ENCODE measurements at regions not wholly inside any gene's neighbourhood (a gene's known extent, or its start where the extent isn't known, plus 50 kb on each side); places are given as distances from the start of the nearest gene placed in this dataset.
"Not testable (repeated sequence)": the region's sequence is repeated elsewhere in the genome, so short reads cannot be mapped to it uniquely, and the experiment has no call there.

DNA sequence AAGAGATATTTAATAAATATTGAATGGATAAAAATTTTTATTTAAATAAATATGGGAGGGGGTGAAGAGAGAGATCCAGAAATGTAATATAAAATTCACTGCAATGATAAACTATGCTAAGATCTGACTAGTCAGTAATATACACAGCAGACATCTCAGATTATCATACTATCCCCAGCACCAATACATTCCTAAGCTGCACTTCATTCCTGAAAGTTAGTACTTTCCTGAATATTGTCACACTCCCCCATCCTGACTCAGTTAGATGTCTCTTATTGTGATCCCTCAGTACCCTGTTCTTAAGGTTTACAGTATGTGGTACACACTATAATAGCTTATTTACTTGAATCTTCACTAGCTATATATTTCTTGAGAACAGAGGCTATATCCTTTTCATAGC is 88.3 kb upstream of the KCNQ5 start:
- no peak for DNase-seq (ENCODE audit: low read depth, low spot score)

DNA sequence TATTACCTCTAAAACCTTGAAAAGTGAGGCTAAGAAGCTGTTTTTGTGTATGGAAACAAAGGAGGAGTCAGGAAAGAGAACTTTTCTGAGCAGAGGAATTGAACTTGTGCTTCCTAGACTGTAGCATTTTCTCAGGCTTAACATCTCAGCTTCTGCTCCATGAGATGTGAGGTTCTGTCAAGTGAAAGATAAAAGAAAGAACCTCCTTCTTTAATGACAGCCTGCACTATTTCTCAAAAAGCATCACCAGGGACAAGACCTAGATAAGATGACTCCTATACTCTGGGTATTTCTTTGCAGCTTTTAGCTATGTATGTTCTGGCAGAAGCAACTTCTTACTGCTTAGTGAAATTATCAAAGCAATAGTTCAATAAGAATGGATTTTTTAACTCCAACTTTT is 87.6 kb upstream of the KCNQ5 start:
- no peak for DNase-seq (ENCODE audit: low read depth, low spot score)

DNA sequence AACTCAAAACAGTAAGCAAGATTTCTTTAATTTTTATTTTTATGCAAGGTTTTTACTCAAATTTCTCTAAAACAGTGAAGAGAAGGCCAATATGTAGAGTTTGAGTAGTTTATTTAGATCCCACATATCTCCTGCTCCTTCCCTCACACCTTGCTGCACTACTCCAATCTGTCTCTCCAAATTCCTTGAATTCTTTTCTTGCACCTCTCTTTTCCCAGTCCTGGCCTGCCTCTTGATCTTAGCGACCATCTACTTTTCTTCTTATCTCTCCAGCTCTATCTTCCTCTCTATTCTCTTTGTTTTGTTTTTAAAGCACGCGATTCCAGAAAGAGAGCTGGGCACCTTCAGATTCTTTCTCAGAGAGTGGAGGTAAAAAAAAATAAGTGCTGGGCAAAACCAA is 86.7 kb upstream of the KCNQ5 start:
- DNase-seq (ENCODE audit: low read depth, low spot score): no peak

DNA sequence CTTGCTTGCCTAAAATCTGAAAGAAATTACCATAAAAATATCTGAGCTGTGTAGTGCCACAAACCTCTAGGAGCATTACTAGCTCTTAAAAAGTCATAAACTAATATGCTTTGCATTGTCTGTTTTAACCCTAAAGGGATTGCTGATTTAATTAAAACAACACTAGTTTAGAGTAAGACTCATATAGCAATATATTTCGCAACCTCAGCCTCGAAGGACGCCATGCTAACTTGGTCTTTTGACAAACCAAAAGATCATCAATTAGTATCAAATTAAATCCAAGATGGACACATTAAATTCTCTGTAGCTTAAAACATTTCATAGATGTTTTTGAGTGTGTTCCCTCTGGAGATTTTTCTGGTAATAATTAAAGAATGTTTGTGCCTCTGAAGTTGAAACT is 74.8 kb upstream of the KCNQ5 start:
- DNase-seq (ENCODE audit: low read depth, low spot score): no peak

DNA sequence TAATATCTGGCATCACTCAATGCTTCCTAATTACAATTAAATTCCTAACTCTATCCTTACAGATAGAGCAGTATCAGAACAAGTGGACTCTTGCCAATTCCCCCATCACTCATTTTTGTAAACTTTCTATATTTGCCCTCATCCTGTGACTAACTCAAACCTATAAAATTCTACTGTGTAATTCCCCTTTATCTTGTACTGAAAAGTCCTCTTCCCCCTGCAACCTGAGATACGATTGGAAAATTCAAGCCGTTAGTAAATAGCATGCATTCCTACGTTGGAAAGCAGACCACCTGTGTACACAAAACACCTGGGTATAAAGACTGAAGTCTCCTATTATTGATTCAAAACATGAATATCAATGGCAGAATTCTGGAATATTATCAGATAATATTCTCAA is 70.4 kb upstream of the KCNQ5 start:
- no peak for DNase-seq (ENCODE audit: low read depth, low spot score)

DNA sequence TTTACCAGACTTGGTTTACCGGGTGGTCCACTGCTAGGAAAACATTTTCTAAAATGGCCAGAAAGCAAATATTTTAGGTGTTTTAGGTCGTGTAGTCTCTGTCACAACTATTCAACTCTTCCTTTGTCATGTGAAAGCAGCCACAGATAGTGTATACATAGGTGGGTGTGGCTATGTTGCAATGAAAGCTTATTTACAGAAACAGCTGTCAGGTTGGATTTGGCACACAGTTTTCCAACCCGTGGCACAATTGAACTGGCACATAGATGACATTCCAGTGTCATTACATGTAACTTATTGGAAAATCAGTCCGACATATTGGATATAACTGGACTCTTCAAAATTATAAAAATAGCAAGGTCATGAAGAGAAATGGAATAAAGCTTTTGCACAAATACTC is 68.9 kb upstream of the KCNQ5 start:
- DNase-seq (ENCODE audit: low read depth, low spot score): no peak

DNA sequence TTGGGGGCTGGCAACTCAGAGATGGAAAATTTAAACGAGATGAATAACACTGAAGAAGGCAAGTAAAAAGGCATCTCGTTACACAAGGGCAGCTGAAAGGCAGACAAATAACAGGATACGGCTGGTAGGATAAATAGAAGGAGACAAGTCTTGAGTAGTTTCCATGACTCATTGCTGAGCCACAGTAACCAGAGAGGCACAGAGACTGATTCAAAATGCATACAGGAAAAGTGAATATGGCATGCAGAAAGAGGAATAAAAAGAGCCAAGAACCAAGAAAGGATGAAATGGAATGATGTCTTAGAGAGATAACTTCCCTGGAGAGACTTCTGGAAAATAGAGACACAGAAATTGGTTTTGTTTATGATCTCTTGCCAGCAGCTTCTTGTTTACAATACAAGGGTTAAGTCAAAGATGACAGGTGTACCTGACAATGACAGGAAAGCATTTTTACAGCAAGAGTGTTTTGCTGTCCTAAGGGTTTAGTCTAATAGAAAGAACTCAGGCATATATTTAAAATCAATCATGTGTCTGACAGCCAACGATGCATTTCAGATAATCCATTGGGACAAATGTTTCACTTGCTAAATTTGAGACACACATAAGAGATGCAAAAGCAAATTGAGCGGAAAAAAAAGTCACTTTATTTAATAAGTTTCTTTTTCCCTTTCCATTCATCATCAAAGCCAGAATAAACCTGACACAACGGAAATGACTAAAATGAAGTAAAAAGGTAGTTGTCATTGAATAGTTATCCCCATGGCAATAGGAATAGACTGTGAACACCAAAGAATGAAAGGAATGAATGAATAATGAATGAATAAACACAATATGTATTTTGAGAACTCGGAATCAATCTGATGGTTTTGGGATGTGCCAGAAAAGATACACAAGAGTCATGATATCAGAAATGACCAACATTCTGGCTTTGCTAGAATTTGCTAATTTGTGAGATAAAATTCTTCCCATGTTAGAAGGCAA is 68.0 kb upstream of the KCNQ5 start:
- DNase-seq (ENCODE audit: low read depth, low spot score): peak; percentile 30

DNA sequence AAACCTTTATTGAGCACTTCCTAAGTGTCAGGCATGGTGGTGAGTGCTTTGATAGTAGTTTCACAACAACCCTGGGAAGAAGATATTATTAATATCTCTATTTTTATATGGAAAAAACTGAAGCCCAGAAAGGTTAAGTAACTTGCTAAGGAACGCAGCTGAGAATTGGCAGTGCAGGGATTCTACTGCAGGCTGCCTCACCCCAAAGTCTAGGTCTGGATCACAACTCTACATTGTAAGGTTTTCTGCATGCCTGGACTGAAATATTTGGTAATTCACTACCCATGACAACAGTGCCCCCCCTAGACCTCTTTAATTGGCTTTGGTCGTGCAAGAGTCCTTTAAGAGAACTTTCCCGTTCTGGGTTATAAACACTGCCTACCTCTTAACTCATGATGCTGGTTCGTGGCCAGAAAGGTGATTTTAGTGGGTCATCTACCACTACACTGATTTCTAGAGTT is 67.1 kb upstream of the KCNQ5 start:
- no peak for DNase-seq (ENCODE audit: low read depth, low spot score)

DNA sequence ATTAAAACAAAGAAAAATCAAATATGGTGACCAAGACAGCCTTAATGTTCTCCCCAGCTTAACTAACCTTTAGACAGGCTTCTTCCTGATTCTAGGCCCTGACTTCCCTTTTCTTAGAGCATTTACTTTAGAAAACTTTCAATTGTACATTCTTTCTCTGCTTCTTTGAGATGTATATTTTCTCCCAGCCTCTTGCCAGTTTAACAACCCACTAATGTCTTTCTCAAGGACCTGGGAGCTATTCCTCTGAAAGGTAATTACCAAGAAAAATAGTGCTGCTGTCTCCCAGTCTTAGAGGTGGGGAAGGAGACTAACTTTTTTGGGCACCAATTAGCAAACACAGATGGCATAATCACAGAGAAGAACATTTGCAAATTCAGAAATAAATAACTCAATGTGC is 62.8 kb upstream of the KCNQ5 start:
- no peak for DNase-seq (ENCODE audit: low read depth, low spot score)

DNA sequence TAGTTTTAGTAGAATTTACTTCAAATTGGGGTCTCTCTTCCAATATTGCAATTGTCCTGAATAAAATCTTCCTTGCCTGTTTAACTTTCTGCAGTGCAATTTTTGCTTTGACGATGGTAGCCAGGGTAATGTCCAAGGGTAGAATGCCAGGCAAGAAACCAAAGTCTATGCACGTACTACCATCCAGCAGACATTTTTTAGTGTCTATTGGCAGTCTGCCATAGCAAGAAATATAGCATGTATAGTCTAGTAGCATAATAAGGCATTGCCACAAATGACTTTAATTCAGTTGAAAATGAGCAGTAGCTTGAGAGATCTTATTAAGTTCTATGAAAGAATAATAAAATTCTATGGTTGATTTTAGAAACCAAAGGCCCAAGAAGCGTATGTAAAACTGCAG is 62.3 kb upstream of the KCNQ5 start:
- DNase-seq (ENCODE audit: low read depth, low spot score): no peak

DNA sequence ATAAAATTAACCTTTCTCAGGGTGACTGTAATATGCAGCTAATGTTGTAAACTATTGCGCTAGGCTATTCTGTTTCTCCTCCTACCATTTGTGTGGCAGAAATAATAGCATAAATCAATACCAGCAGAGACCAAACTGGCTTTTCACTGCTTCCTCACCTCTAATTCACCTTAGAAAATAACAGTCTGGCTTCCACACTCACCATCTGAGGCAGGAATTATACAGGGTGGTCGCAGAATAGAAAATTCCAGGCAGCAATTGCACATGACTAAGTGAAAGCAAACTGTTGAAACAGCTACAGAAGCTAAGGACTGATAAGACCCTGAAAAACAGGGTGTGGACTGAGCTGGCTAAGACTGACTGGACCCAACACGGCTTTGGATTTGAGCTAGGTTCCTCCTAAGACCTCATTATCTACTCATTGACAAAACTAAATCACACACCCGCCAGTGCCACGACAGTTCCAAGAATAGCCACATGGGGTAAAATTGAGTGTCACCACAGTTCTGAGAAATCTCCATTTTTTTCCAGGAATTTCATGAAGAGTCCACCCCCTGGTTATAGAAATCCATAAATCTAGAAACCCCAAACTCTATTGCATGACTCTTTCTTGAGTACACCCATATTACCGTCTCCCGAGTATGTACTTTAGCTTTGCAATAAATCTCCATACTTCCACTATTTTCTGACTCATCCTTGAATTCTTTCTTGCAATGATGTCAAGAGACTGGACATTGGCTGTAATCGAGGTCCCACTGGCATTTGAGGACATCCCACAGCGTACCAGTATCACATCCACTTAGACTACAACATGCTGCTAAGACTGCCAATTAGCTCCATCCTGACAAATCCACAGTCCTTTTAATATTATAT is 60.9 kb upstream of the KCNQ5 start:
- DNase-seq (ENCODE audit: low read depth, low spot score): no peak

DNA sequence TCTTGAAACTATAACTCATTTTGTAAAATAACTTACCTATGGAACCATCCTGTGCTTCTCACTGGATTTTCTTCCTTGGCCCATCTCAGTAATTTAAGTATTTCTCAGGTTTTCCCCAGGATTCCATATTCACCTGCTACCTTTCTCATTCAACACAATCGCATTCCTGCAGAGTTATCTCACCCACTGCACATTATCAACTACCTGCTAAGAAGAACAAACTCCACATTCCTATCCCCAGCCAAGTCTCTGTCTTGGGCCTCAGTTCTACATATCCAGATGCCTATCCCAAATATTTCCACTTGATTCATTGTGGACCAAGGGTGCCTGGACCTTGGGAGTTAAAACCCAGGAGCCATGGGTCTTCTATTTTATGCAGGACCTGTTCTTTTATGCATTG is 60.2 kb upstream of the KCNQ5 start:
- no peak for DNase-seq (ENCODE audit: low read depth, low spot score)

DNA sequence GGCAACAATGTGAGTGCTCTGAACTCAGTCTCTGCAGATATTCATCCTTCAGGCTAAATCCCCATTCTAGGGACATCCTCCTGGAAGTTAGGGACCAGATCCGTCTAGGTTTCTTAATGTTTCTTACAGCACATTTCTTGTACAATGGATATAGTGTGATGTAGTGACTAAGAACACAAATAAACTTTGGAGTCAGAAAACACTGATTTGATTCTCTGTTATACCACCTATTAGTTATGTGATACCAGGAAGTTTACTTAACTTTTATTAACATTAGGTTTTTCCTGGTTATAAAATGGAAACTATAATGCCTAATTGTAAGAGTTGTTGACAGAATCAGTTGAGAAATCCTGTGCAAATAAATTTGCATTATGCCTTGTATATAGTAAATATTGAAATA is 57.6 kb upstream of the KCNQ5 start:
- DNase-seq (ENCODE audit: low read depth, low spot score): no peak

DNA sequence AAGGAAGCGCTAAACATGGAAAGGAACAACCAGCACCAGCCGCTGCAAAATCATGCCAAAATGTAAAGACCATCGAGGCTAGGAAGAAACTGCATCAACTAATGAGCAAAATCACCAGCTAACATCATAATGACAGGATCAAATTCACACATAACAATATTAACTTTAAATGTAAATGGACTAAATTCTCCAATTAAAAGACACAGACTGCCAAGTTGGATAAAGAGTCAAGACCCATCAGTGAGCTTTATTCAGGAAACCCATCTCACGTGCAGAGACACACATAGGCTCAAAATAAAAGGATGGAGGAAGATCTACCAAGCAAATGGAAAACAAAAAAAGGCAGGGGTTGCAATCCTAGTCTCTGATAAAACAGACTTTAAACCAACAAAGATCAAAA is 49.9 kb upstream of the KCNQ5 start:
- DNase-seq (ENCODE audit: low read depth, low spot score): not testable (repeated sequence)

All from pulmonary artery endothelial cell (primary cell).